Coronary artery (tissue), 2 donors: ENCODE measurements at regions not wholly inside any gene's neighbourhood (a gene's known extent, or its start where the extent isn't known, plus 50 kb on each side); places are given as distances from the start of the nearest gene placed in this dataset.

Experiments used
- DNase-seq: peaks from one replicate; pipeline ENCODE4 v3.0.0-alpha.2; 2017; ENCODE audit warnings: low spot score
- H3K27ac ChIP-seq, 2 donors: fragments of 200-600 bp; sonication (generic); one replicate each; pipeline ENCODE4 v1.5.1; 2016 to 2019
- H3K4me3 ChIP-seq: fragments of 200-600 bp; sonication (generic); 2 replicates; pipeline ENCODE4 v1.5.1; 2016; ENCODE audit warnings: mild to moderate bottlenecking, moderate library complexity
- TF ChIP-seq, protein P1 (sequence below): fragments of 200-600 bp; sonication (generic); IDR thresholded peaks from one replicate; pipeline ENCODE4 v1.5.1; 2019; ENCODE audit warnings: antibody characterized with exemption

DNA sequence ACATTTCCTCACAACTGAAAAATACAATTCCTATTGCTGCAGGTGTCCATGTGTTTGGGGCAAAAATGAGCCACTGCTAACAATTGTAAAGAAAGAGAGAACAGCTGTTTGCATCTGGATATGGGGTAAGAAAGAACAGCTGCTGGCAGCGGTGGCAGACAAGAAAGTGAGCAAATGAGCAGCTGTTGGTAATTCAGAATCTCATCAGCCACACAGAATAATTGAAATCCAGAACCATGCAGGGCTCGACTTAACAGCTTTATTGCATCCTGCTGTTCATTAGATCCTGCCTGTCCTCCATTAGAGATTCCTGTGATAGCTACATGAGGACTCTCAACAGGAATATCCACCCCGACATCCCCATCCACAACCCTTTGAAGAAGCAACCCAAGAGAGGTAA is 62.5 kb upstream of the TSPAN8 start:
- H3K4me3 ChIP-seq, result no peak overlapping the region
- TF ChIP-seq, protein P1, sequence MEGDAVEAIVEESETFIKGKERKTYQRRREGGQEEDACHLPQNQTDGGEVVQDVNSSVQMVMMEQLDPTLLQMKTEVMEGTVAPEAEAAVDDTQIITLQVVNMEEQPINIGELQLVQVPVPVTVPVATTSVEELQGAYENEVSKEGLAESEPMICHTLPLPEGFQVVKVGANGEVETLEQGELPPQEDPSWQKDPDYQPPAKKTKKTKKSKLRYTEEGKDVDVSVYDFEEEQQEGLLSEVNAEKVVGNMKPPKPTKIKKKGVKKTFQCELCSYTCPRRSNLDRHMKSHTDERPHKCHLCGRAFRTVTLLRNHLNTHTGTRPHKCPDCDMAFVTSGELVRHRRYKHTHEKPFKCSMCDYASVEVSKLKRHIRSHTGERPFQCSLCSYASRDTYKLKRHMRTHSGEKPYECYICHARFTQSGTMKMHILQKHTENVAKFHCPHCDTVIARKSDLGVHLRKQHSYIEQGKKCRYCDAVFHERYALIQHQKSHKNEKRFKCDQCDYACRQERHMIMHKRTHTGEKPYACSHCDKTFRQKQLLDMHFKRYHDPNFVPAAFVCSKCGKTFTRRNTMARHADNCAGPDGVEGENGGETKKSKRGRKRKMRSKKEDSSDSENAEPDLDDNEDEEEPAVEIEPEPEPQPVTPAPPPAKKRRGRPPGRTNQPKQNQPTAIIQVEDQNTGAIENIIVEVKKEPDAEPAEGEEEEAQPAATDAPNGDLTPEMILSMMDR, result no peak
- DNase-seq, result no peak
- no peak overlapping the region for H3K27ac ChIP-seq

DNA sequence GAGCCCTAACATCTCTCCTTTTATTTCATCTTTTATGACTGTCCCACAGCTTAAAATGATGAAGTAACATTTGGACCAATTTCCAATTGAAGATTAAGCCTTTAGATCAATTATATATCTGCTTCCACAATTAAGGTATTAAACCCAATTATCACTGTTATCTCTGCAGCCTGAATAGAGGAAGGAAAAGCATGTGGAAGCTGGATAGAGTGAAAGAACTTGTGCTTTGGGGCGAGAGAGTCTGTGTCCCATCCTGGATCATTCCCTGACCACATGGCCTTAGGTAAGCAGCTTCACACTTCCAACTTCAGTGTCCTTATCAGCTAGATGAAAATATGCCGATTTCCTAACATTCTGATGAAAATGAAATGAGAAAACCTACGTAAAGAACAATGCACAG is 61.4 kb upstream of the TSPAN8 start:
- no peak for DNase-seq
- Histone ChIP-seq H3K27ac (no peak overlapping the region), H3K4me3 (no peak overlapping the region)
- TF ChIP-seq, protein P1, result no peak

DNA sequence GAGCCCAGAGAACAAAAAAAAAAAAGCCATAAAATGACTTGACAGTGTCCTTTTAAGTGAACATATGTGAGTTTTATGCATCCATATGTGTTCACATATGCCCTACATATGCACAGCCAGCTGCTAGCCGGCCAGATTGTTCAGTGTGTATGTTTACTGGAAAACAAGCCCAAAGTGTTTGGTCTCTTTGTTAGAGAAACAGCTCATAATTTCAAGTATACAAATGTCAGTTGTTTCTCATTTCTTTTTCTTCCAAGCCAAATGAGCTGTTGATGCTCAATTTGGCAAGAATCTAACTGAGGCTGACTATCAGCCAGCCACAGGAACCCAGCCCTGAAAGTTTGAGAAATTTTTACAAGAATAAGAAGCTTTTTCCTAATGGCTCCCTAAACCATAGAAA is 60.8 kb upstream of the TSPAN8 start:
- Histone ChIP-seq H3K27ac (no peak overlapping the region), H3K4me3 (no peak overlapping the region)
- DNase-seq, result no peak
- TF ChIP-seq, protein P1, result no peak

DNA sequence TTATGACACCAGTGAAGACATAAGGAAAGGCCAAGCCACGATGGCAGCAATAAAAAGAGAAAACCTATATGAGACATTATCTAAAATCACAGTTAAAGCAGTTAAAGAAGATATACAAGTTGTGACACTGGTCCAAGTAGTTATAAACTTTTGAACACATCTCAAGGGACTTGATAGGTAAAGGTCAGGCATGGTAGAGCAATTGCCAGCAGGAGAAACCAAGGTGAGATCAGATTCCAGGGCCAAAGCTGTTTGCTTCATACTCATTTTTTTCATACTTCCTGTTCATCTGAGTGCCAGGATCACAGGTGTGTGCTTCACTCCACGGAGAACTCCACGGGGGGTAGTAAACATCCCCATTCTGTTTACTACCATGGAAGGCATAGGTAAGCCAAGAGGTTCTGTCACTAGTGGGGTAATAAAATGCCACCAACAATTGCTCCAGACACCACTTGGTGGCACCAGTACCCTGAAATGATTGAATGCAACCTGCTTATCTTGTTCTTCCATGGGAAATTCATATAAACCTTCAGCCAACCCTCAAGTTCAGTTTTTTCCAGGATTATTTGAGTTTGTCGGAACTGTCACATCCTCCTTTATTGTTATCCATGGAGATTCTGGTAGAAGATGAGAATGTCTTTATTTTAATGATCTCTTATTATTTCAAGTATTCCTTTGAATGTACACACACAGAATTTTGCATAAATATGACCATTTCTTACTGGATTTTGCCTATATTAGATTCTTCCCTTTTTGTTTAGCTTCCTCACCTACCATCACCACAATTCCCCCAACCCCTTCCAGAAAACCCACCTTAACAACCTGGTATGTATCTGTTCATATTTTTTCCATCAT is 59.2 kb upstream of the TSPAN8 start:
- Histone ChIP-seq H3K27ac (peak overlapping the region in 1 of 2 donors; percentile 3), H3K4me3 (no peak overlapping the region)
- TF ChIP-seq, protein P1, result peak; percentile 17
- DNase-seq, result no peak

DNA sequence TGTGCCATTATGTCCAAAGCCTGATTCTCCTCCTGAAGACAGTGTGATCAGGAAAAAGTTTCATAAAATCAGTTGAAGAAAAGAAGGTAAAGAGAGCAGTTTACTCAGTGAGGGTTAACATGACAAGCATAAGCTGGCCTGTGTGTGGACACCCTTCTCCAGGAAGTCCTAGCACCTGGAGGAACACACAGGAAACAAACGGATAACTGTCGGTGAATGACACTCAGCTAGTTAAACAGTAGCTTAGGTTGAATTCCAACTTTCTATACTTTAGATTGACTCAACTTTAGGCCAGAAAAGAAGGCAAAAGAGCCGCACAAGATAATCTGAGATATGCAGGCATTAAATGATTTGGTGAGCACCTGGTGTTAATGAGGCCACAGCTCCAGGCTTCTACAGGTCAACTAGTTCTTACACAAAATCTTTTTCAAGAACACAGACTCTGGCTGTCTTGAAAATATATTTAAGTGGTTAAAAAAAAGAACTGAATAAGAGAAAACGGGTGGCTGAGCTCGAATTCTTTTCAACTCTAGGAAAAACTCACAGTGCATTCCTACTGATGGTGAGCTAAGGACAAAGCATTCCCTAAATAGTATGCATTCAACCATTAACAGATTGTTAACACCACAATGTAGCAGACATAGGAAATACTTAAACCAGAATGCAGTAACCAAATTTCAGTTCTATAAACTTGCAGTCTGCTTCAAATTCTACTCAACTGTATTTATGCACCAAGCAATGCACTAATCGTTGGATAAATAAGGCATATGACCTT is 56.9 kb upstream of the TSPAN8 start:
- TF ChIP-seq, protein P1, result no peak
- Histone ChIP-seq H3K4me3 (no peak overlapping the region), H3K27ac (peak overlapping the region in 1 of 2 donors; percentile 70)
- DNase-seq, result no peak

DNA sequence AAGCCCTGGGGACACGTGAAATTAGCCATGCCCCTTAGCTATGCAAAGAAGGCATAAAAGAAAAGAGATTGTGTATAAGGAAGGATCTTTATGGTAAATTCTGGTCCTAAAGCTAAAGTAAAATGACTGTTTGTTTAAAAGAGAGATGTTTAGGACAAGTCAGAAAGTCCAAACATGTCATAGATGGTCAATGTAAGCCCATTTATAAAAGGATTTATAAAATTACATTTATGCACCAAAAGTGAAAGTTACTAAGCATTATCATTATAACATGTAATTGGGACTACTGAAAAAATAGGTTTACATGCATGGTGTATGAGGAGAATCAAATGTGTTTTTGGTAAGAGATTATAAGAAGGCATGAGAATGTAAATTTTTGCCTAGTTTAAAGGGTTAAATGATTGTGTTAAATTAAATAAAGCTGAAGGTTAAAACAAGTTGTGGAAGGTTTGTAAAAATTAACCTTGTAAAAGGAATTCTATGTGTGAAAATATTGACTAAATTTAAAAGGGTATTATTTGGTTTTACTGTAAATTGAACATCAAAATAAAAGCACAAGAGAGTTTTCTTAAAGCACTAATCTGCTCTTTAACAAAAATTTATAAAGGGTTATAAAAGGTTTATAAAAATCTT is 50.4 kb upstream of the TSPAN8 start:
- no peak overlapping the region for H3K27ac ChIP-seq
- DNase-seq, result no peak
- H3K4me3 ChIP-seq, result no peak overlapping the region
- TF ChIP-seq, protein P1, result no peak
